DND-41 (cell line): ENCODE measurements at regions not wholly inside any gene's neighbourhood (a gene's known extent, or its start where the extent isn't known, plus 50 kb on each side); places are given as distances from the start of the nearest gene placed in this dataset.

Source experiments
- CTCF ChIP-seq: IDR thresholded peaks from 2 replicates; pipeline ENCODE4 v1.5.1; 2012; ENCODE audit warnings: borderline replicate concordance, low read length, moderate library complexity, mild to moderate bottlenecking; ENCODE audit not compliant: poor library complexity, severe bottlenecking; ENCODE audit errors: extremely low read depth
- EZH2 ChIP-seq: IDR thresholded peaks from 3 replicates; pipeline ENCODE4 v1.6.1; 2012; ENCODE audit warnings: borderline replicate concordance, low read depth, mild to moderate bottlenecking, moderate library complexity, low read length, inconsistent platforms; ENCODE audit not compliant: severe bottlenecking

- no peak for TF ChIP-seq CTCF
- no peak for TF ChIP-seq EZH2
Observed at GRCh38 chr4:27763830-27764525, 903.3 kb downstream of the STIM2 start.
